B cell (primary cell): ENCODE measurements at regions not wholly inside any gene's neighbourhood (a gene's known extent, or its start where the extent isn't known, plus 50 kb on each side); places are given as distances from the start of the nearest gene placed in this dataset.

Experiments used
- ATAC-seq: fragments of 200-7000 bp; cut with Tn5 transposase; one replicate; pipeline ENCODE4 v1.10.0; 2021; ENCODE audit warnings: low read depth, mild to moderate bottlenecking, moderate number of reproducible peaks, moderate library complexity
- CTCF ChIA-PET: fragments of 350-600 bp; sonication (Branson Sonifier 250); formaldehyde crosslinking; loops from one replicate; lab custom pipeline; 2021; ENCODE audit warnings: antibody characterized with exemption, inconsistent platforms; lab: Charles Lee
- POLR2A ChIA-PET: fragments of 350-600 bp; sonication (Branson Sonifier 250); formaldehyde crosslinking; loops from one replicate; lab custom pipeline; 2021; ENCODE audit warnings: antibody characterized with exemption; lab: Charles Lee
- DNase-seq: peaks from one replicate; pipeline ENCODE4 v3.0.0; 2013
- H2AFZ ChIP-seq: 2 replicates; pipeline ENCODE4 v1.6.1; 2012; ENCODE audit warnings: mild to moderate bottlenecking, low read depth, low read length; ENCODE audit not compliant: insufficient read depth, poor library complexity, severe bottlenecking
- H3K27ac ChIP-seq, 2 donors: 1 replicate in 1 of 2; 2 replicates in 1 of 2; pipeline ENCODE4 v1.5.1; 2012 to 2013; ENCODE audit warnings: low read length in 2 of 2, mild to moderate bottlenecking in 2 of 2, moderate library complexity in 1 of 2
- H3K27me3 ChIP-seq, 4 experiments: fragments of 200-600 bp in 1 of 4; sonication (generic) in 1 of 4; replicated peaks in 1 of 4; 1 replicate in 2 of 4; 2 replicates in 2 of 4; pipeline versions ENCODE4 v1.6.1 to v1.7.0; 2013 to 2016; ENCODE audit warnings: low read length in 3 of 4, mild to moderate bottlenecking in 2 of 4, mixed read lengths in 1 of 4, moderate library complexity in 1 of 4; ENCODE audit not compliant: insufficient read depth in 4 of 4, control insufficient read depth in 3 of 4; ENCODE audit errors: control extremely low read depth in 1 of 4
- H3K36me3 ChIP-seq, 2 experiments: replicated peaks in 1 of 2; 1 replicate in 1 of 2; 2 replicates in 1 of 2; pipeline versions ENCODE4 v1.6.1 to v1.7.1; 2013; ENCODE audit warnings: low read length in 1 of 2; ENCODE audit not compliant: insufficient read depth in 2 of 2, control insufficient read depth in 1 of 2; ENCODE audit errors: control extremely low read depth in 1 of 2, extremely low read depth in 1 of 2
- H3K4me1 ChIP-seq, 2 donors: fragments of 200-600 bp in 1 of 2; sonication (generic) in 1 of 2; 1 replicate in 1 of 2; 2 replicates in 1 of 2; pipeline versions ENCODE4 v1.5.1 to v1.6.1; 2013 to 2017; ENCODE audit warnings: low read length in 2 of 2; ENCODE audit not compliant: control insufficient read depth in 2 of 2, insufficient read depth in 2 of 2
- H3K4me2 ChIP-seq: replicated peaks from 2 replicates; pipeline ENCODE3; 2012; ENCODE audit warnings: mild to moderate bottlenecking, low read depth, low read length; ENCODE audit not compliant: poor library complexity, severe bottlenecking
- H3K4me3 ChIP-seq, 5 experiments: fragments of 200-600 bp in 1 of 5; sonication (generic) in 1 of 5; 1 replicate in 3 of 5; 2 replicates in 2 of 5; pipeline versions ENCODE4 v1.5.1 to v1.7.0; 2011 to 2016; ENCODE audit warnings: low read length in 4 of 5, mild to moderate bottlenecking in 4 of 5, low read depth in 2 of 5, control low read depth in 1 of 5, moderate library complexity in 1 of 5; ENCODE audit not compliant: insufficient read depth in 1 of 5; ENCODE audit errors: control extremely low read depth in 1 of 5, extremely low read depth in 1 of 5
- H3K79me2 ChIP-seq: fragments of 200-600 bp; sonication (generic); one replicate; pipeline ENCODE4 v1.6.0; 2016; ENCODE audit warnings: low read length; ENCODE audit not compliant: control insufficient read depth, insufficient read depth
- H3K9ac ChIP-seq: fragments of 200-600 bp; sonication (generic); 2 replicates; pipeline ENCODE4 v1.6.1; 2017; ENCODE audit warnings: mild to moderate bottlenecking, low read length, moderate library complexity
- H3K9me3 ChIP-seq, 3 donors: one replicate each; pipeline versions ENCODE4 v1.6.1 to v1.7.1; 2013; ENCODE audit warnings: low read length in 2 of 3; ENCODE audit not compliant: control insufficient read depth in 2 of 3, insufficient read depth in 1 of 3; ENCODE audit errors: control extremely low read depth in 1 of 3
- H4K20me1 ChIP-seq: 2 replicates; pipeline ENCODE4 v1.6.0; 2012; ENCODE audit warnings: mild to moderate bottlenecking, low read length; ENCODE audit not compliant: insufficient read depth, control insufficient read depth, poor library complexity, severe bottlenecking
- H3K27ac Mint-ChIP-seq: one replicate; pipeline ENCODE4 v1.8.0; 2021; ENCODE audit warnings: mixed read lengths
- H3K27me3 Mint-ChIP-seq: one replicate; pipeline ENCODE4 v1.8.0; 2021; ENCODE audit warnings: mixed read lengths
- H3K4me1 Mint-ChIP-seq: one replicate; pipeline ENCODE4 v1.8.0; 2021; ENCODE audit warnings: mixed read lengths
- H3K4me3 Mint-ChIP-seq: one replicate; pipeline ENCODE4 v1.8.0; 2021; ENCODE audit warnings: mixed read lengths
- H3K9me3 Mint-ChIP-seq: one replicate; pipeline ENCODE4 v1.8.0; 2022; ENCODE audit warnings: mixed read lengths; ENCODE audit not compliant: insufficient read depth
- CTCF ChIP-seq: fragments of 200-600 bp; IDR thresholded peaks from one replicate; pipeline ENCODE4 v1.8.0; 2022; ENCODE audit warnings: antibody characterized with exemption, mild to moderate bottlenecking
- EZH2 ChIP-seq: IDR thresholded peaks from 2 replicates; pipeline ENCODE4 v1.6.1; 2012; ENCODE audit warnings: borderline replicate concordance, low read depth, mild to moderate bottlenecking, moderate library complexity, low read length; ENCODE audit not compliant: insufficient read depth, poor library complexity, severe bottlenecking
- WGBS: methylation state at CpG from one replicate; pipeline ENCODE4 v1.1.5; 2013; ENCODE audit warnings: missing lambda C conversion rate; ENCODE audit not compliant: insufficient coverage; 5-methylcytosine and 5-hydroxymethylcytosine counted together
- intact Hi-C: fragments of 100-400 bp; cut with micrococcal nuclease; formaldehyde crosslinking; loops from one replicate; pipeline ENCODE4 v1.10.0; 2022

- peak overlapping the region; percentile 78 for H3K4me3 Mint-ChIP-seq
- peak overlapping the region; percentile 71 for H3K4me2 ChIP-seq
- H3K27ac ChIP-seq, result no peak overlapping the region
- peak overlapping the region; percentile 43 for H3K9ac ChIP-seq
- H3K4me3 ChIP-seq, result peak overlapping the region in 4 of 5 experiments; percentile 11 to 46 (median 30)
- peak overlapping the region; percentile 38 for H2AFZ ChIP-seq
- H3K27me3 Mint-ChIP-seq, result peaks cover 73% of the 10 kb centered on the region
- peaks cover 4 to 16% of the 10 kb centered on the region in 2 donors for H3K4me1 ChIP-seq
- intact Hi-C loops, result no loop called here
- no peak for TF ChIP-seq EZH2
- no peak for TF ChIP-seq CTCF
- H3K36me3 ChIP-seq, result no peaks in the 10 kb centered on the region
- H3K27me3 ChIP-seq, result peaks cover 0 to 46% (median 23%) of the 10 kb centered on the region in 4 experiments
- no peaks in the 10 kb centered on the region for H3K9me3 ChIP-seq
- ChIA-PET POLR2A (no interaction called here), CTCF (interaction anchor here (0.8 kb wide), 1 partner anchor 274 kb away, joined by 3 read pairs; no protein-coding TSS in a partner anchor)
- no peaks in the 10 kb centered on the region for H3K9me3 Mint-ChIP-seq
- no peaks in the 10 kb centered on the region for H4K20me1 ChIP-seq
- no peak for ATAC-seq
- H3K79me2 ChIP-seq, result no peaks in the 10 kb centered on the region
- under 1% methylated on average over 48 of the region's 52 CpGs for WGBS
- peak; percentile 28 for DNase-seq
- H3K4me1 Mint-ChIP-seq, result peaks cover 14% of the 10 kb centered on the region
- H3K27ac Mint-ChIP-seq, result no peak overlapping the region
Measured at GRCh38 chr18:26656944-26657536, 108.7 kb upstream of the KCTD1 start.

GRCh38 chr18:26656431-26656943 lies 108.1 kb upstream of the KCTD1 start:
- H3K27me3 Mint-ChIP-seq, result peaks cover 70% of the 10 kb centered on the region
- intact Hi-C loops, result no loop called here
- TF ChIP-seq EZH2 (no peak), CTCF (no peak)
- Histone ChIP-seq H3K27me3 (peaks cover 0 to 46% (median 23%) of the 10 kb centered on the region in 4 experiments), H3K9ac (no peak overlapping the region), H3K27ac (no peak overlapping the region), H3K4me1 (peaks cover 4 to 16% of the 10 kb centered on the region in 2 donors), H3K9me3 (no peaks in the 10 kb centered on the region), H3K4me3 (peak overlapping the region in 1 of 5 experiments; percentile 29), H3K4me2 (peak overlapping the region; percentile 71), H2AFZ (no peak overlapping the region), H4K20me1 (no peaks in the 10 kb centered on the region), H3K79me2 (no peaks in the 10 kb centered on the region), H3K36me3 (no peaks in the 10 kb centered on the region)
- CTCF ChIA-PET, result no interaction called here
- H3K4me3 Mint-ChIP-seq, result peak overlapping the region; percentile 56
- no peak overlapping the region for H3K27ac Mint-ChIP-seq
- H3K9me3 Mint-ChIP-seq, result no peaks in the 10 kb centered on the region
- DNase-seq (no peak), ATAC-seq (no peak)
- WGBS, result under 1% methylated on average over 50 of the region's 68 CpGs
- peaks cover 14% of the 10 kb centered on the region for H3K4me1 Mint-ChIP-seq
- POLR2A ChIA-PET, result interaction anchor here (0.7 kb wide), 1 partner anchor 273 kb away, joined by 3 read pairs; no protein-coding TSS in a partner anchor
